Tibial artery (tissue), 4 donors: ENCODE measurements at regions not wholly inside any gene's neighbourhood (a gene's known extent, or its start where the extent isn't known, plus 50 kb on each side); places are given as distances from the start of the nearest gene placed in this dataset.

ENCODE experiments used
- DNase-seq, 2 donors: peaks; one replicate each; pipeline ENCODE4 v3.0.0-alpha.2; 2019
- H3K27ac ChIP-seq, 2 donors: fragments of 200-600 bp; sonication (generic) in 1 of 2; 1 replicate in 1 of 2; 2 replicates in 1 of 2; pipeline ENCODE4 v1.5.1; 2018 to 2019; ENCODE audit warnings: mild to moderate bottlenecking in 1 of 2
- H3K27me3 ChIP-seq, 2 donors: fragments of 200-600 bp; sonication (generic) in 1 of 2; one replicate each; pipeline versions ENCODE4 v1.5.1 to v1.6.0; 2016 to 2019
- H3K36me3 ChIP-seq, 3 donors: fragments of 200-600 bp; sonication (generic) in 2 of 3; one replicate each; pipeline ENCODE4 v1.5.1; 2016 to 2019; ENCODE audit warnings: mild to moderate bottlenecking in 2 of 3
- H3K4me1 ChIP-seq, 4 donors: fragments of 200-600 bp; sonication (generic) in 2 of 4; 1 replicate in 3 of 4; 2 replicates in 1 of 4; pipeline ENCODE4 v1.5.1; 2016 to 2019
- H3K4me3 ChIP-seq, 2 donors: fragments of 200-600 bp; sonication (generic) in 1 of 2; 1 replicate in 1 of 2; 2 replicates in 1 of 2; pipeline ENCODE4 v1.5.1; 2018 to 2019; ENCODE audit warnings: mild to moderate bottlenecking in 2 of 2
- H3K9me3 ChIP-seq, 3 donors: fragments of 200-600 bp; sonication (generic) in 1 of 3; one replicate each; pipeline ENCODE4 v1.5.1; 2016 to 2019
- CTCF ChIP-seq, 2 experiments: fragments of 200-600 bp in 1 of 2; fragments of 450-650 bp in 1 of 2; IDR thresholded peaks; one replicate each; pipeline ENCODE4 v1.5.1; 2017 to 2019; ENCODE audit warnings: antibody characterized with exemption in 2 of 2, mild to moderate bottlenecking in 1 of 2, moderate library complexity in 1 of 2
- intact Hi-C: fragments of 100-400 bp; cut with DNase I; formaldehyde crosslinking; loops from one replicate; pipeline ENCODE4 v1.15.0; 2023; ENCODE audit warnings: low total_unique reads

- TF ChIP-seq CTCF (IDR thresholded peaks at IDR 0.05): no peak
- Histone ChIP-seq H3K27me3 (peaks cover 0 to 10% of the 10 kb centered on the region in 2 donors), H3K4me1 (no peaks in the 10 kb centered on the region), H3K27ac (no peak overlapping the region), H3K4me3 (no peak overlapping the region), H3K9me3 (no peaks in the 10 kb centered on the region), H3K36me3 (no peaks in the 10 kb centered on the region)
- DNase-seq: no peak
- intact Hi-C loops: no loop called here
Measured at GRCh38 chr20:56943946-56944945, 315.1 kb downstream of the TFAP2C start.

- no peaks in the 10 kb centered on the region for H3K36me3 ChIP-seq
- no peak for DNase-seq
- intact Hi-C loops: no loop called here
- no peak overlapping the region for H3K27ac ChIP-seq
- H3K27me3 ChIP-seq: peaks cover 0 to 13% of the 10 kb centered on the region in 2 donors
- no peaks in the 10 kb centered on the region for H3K9me3 ChIP-seq
- no peak overlapping the region for H3K4me3 ChIP-seq
- no peaks in the 10 kb centered on the region for H3K4me1 ChIP-seq
- no peak for TF ChIP-seq CTCF (IDR thresholded peaks at IDR 0.05)
Measured at GRCh38 chr20:56945057-56945456, 316.0 kb downstream of the TFAP2C start.

GRCh38 chr20:56945901-56946300 lies 316.8 kb downstream of the TFAP2C start:
- Histone ChIP-seq H3K4me1 (no peaks in the 10 kb centered on the region), H3K4me3 (no peak overlapping the region), H3K27ac (no peak overlapping the region), H3K27me3 (peaks cover 0 to 13% of the 10 kb centered on the region in 2 donors), H3K36me3 (no peaks in the 10 kb centered on the region), H3K9me3 (no peaks in the 10 kb centered on the region)
- DNase-seq: no peak
- TF ChIP-seq CTCF (IDR thresholded peaks at IDR 0.05): no peak
- intact Hi-C loops: no loop called here

GRCh38 chr20:56949318-56949717 lies 317.1 kb downstream of the BMP7 start:
- H3K4me3 ChIP-seq: no peak overlapping the region
- no peak for DNase-seq
- H3K9me3 ChIP-seq: no peaks in the 10 kb centered on the region
- no peaks in the 10 kb centered on the region for H3K4me1 ChIP-seq
- intact Hi-C loops: no loop called here
- H3K36me3 ChIP-seq: no peaks in the 10 kb centered on the region
- H3K27ac ChIP-seq: no peak overlapping the region
- H3K27me3 ChIP-seq: peaks cover 0 to 18% of the 10 kb centered on the region in 2 donors
- no peak for TF ChIP-seq CTCF (IDR thresholded peaks at IDR 0.05)

GRCh38 chr20:56952258-56953047 lies 314.0 kb downstream of the BMP7 start:
- no peak for TF ChIP-seq CTCF (IDR thresholded peaks at IDR 0.05)
- no peak for DNase-seq
- Histone ChIP-seq H3K4me3 (no peak overlapping the region), H3K9me3 (no peaks in the 10 kb centered on the region), H3K36me3 (no peaks in the 10 kb centered on the region), H3K27me3 (peaks cover 0 to 29% of the 10 kb centered on the region in 2 donors), H3K27ac (no peak overlapping the region), H3K4me1 (no peaks in the 10 kb centered on the region)
- intact Hi-C loops: no loop called here
